Upper lobe of right lung (tissue), 1 donor: ENCODE measurements at regions not wholly inside any gene's neighbourhood (a gene's known extent, or its start where the extent isn't known, plus 50 kb on each side); places are given as distances from the start of the nearest gene placed in this dataset.

Experiments used
- ATAC-seq: fragments of 200-7000 bp; cut with Tn5 transposase; one replicate; pipeline ENCODE4 v1.9.1; 2020; ENCODE audit warnings: mild to moderate bottlenecking, moderate library complexity
- DNase-seq: peaks from one replicate; pipeline ENCODE4 v3.0.0-alpha.2; 2020
- H3K27ac ChIP-seq: fragments of 200-600 bp; one replicate; pipeline ENCODE4 v1.8.0; 2022
- H3K27me3 ChIP-seq: fragments of 200-600 bp; one replicate; pipeline ENCODE4 v1.8.0; 2022; ENCODE audit warnings: mild to moderate bottlenecking
- H3K36me3 ChIP-seq: fragments of 200-600 bp; one replicate; pipeline ENCODE4 v1.8.0; 2022
- H3K4me1 ChIP-seq: fragments of 200-600 bp; one replicate; pipeline ENCODE4 v1.8.0; 2022
- H3K4me3 ChIP-seq: fragments of 200-600 bp; one replicate; pipeline ENCODE4 v1.8.0; 2022; ENCODE audit warnings: mild to moderate bottlenecking
- H3K9me3 ChIP-seq: fragments of 200-600 bp; one replicate; pipeline ENCODE4 v1.8.0; 2022
- CTCF ChIP-seq: fragments of 200-600 bp; IDR thresholded peaks from one replicate; pipeline ENCODE4 v1.8.0; 2022; ENCODE audit warnings: antibody characterized with exemption
- intact Hi-C: fragments of 100-400 bp; cut with DNase I; formaldehyde crosslinking; loops from one replicate; pipeline ENCODE4 v1.11.0; 2022
- donor health status: DM: no; HTN: yes; CAD: no; lungs with severe emphysema.

- H3K36me3 ChIP-seq = no peaks in the 10 kb centered on the region
- ATAC-seq (no peak), DNase-seq (no peak)
- intact Hi-C loops = no loop called here
- no peaks in the 10 kb centered on the region for H3K4me1 ChIP-seq
- H3K27me3 ChIP-seq = no peaks in the 10 kb centered on the region
- no peak overlapping the region for H3K4me3 ChIP-seq
- no peaks in the 10 kb centered on the region for H3K9me3 ChIP-seq
- TF ChIP-seq CTCF = no peak
- H3K27ac ChIP-seq = no peak overlapping the region
These were observed 755.8 kb upstream of the FBXO33 start for GRCh38 chr14:40188006-40188405.

- no peaks in the 10 kb centered on the region for H3K36me3 ChIP-seq
- TF ChIP-seq CTCF = no peak
- H3K27ac ChIP-seq = no peak overlapping the region
- H3K27me3 ChIP-seq = no peaks in the 10 kb centered on the region
- DNase-seq = no peak
- H3K9me3 ChIP-seq = no peaks in the 10 kb centered on the region
- no peak for ATAC-seq
- intact Hi-C loops = no loop called here
- H3K4me1 ChIP-seq = no peaks in the 10 kb centered on the region
- no peak overlapping the region for H3K4me3 ChIP-seq
These were observed 731.9 kb upstream of the FBXO33 start for GRCh38 chr14:40164083-40164482.

GRCh38 chr14:40139657-40140056, 707.4 kb upstream of the FBXO33 start:
- Histone ChIP-seq H3K27me3 (no peaks in the 10 kb centered on the region), H3K4me3 (no peak overlapping the region), H3K4me1 (no peaks in the 10 kb centered on the region), H3K27ac (no peak overlapping the region), H3K36me3 (no peaks in the 10 kb centered on the region), H3K9me3 (no peaks in the 10 kb centered on the region)
- no peak for ATAC-seq
- intact Hi-C loops = no loop called here
- DNase-seq = no peak
- no peak for TF ChIP-seq CTCF

- TF ChIP-seq CTCF = no peak
- intact Hi-C loops = no loop called here
- no peak overlapping the region for H3K4me3 ChIP-seq
These were observed 701.2 kb upstream of the FBXO33 start for GRCh38 chr14:40133463-40133862.

GRCh38 chr14:40129159-40129558, 696.9 kb upstream of the FBXO33 start:
- DNase-seq = no peak
- no peak for TF ChIP-seq CTCF
- H3K9me3 ChIP-seq = peaks cover 5% of the 10 kb centered on the region
- H3K4me1 ChIP-seq = no peaks in the 10 kb centered on the region
- no peak overlapping the region for H3K27ac ChIP-seq
- H3K4me3 ChIP-seq = no peak overlapping the region
- no peak for ATAC-seq
- H3K27me3 ChIP-seq = no peaks in the 10 kb centered on the region
- no peaks in the 10 kb centered on the region for H3K36me3 ChIP-seq
- intact Hi-C loops = no loop called here

More at GRCh38 chr14:40133463-40133862, 701.2 kb upstream of the FBXO33 start:
- H3K27ac ChIP-seq = no peak overlapping the region
- H3K36me3 ChIP-seq = no peaks in the 10 kb centered on the region
- no peak for DNase-seq
- H3K27me3 ChIP-seq = no peaks in the 10 kb centered on the region
- H3K4me1 ChIP-seq = no peaks in the 10 kb centered on the region
- no peak for ATAC-seq
- peaks cover 5% of the 10 kb centered on the region for H3K9me3 ChIP-seq

- DNase-seq (no peak), ATAC-seq (no peak)
- Histone ChIP-seq H3K27me3 (no peaks in the 10 kb centered on the region), H3K27ac (no peak overlapping the region), H3K36me3 (no peaks in the 10 kb centered on the region), H3K4me3 (no peak overlapping the region), H3K9me3 (no peaks in the 10 kb centered on the region), H3K4me1 (no peaks in the 10 kb centered on the region)
- intact Hi-C loops = no loop called here
- TF ChIP-seq CTCF = no peak
These were observed 691.6 kb upstream of the FBXO33 start for GRCh38 chr14:40123816-40124215.
